ENCODE measurements at regions not wholly inside any gene's neighbourhood (a gene's known extent, or its start where the extent isn't known, plus 50 kb on each side); places are given as distances from the start of the nearest gene placed in this dataset.

DNA sequence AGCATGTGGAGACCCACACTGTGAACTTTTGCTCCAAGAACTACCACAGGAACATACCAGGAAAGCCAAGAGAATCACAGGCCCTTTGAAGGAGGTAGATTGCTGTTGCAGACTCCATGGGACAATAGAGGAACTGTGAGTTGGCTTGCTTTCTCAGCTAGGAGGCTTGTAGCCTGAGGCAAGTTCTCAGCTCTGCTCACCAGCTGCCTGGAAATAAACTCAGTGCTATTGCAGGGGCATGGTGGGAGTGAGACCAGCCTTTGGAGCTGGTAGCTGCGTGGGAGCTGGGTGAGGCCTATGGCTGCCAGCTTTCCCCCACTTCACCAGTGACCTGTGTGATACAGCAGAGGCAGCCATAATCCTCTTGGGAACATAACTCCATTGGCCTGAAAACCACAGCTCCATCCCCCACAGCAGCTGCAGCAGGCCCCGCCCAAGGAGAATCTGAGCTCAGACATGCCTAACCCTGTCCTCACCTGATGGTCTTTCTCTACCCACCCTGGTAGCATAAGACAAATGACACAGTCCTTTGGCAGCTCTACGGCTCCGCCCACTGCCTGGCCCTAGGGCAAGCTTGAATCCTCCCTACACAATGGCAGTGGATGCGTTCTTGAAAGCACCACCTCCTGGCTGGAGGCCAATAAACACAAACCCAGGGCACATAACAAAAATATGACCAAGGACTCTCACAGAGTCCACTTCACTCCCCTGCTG is 389.5 kb downstream of the KIF4B start:
- no peak for DNase-seq

DNA sequence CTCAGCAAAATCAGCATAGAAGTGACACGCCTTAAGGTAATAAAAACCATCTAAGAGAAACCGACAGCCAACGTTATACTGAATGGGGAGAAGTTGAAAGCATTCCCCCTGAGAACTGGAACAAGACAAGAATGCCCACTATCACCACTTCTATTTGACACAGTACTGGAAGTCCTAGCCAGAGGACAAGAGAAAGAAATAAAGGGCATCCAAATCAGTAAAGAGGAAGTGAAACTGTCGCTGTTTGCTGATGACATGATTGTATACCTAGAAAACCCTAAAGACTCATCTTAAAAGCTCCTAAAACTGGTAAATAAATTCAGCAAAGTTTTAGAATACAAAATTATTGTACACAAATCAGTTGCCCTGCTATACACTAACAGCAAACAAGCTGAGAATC is 393.3 kb downstream of the KIF4B start:
- DNase-seq: no peak

DNA sequence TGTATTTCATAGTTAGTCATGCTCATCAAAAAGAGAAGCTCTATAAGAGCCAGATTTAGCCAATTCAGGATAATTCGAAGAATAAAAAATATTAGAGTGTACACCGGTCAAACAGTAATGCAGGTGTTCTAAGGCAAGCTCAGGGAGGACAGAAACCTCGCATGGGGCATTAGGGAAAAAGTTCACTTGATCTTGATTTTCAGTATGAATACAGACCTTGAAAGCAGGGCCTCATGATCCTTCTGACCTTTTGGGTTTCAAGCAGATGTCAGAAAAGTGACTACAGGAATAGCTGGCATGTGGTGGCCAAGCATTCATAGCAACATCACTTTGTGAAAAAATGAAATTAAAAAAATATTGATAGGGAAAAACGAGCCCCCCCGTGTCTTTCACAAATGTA is 394.9 kb downstream of the KIF4B start:
- no peak for DNase-seq

DNA sequence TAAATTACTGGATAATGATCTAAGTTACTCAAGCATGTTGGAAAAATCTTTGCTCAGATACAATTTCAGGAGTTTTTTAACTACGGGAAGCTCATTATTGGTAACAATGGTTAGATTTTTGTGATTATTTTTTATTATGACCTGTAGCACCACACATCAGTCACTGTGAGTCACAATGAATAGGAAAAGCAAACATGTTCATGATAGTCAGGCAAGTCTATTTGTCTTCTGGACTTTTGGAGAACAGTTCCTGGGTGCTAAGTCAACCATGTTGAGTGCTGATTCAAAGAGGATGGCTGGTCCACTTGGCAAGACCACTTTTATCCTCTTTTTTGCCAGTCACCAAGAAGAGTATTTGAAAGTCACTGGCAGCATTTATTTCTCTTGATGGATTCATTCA is 403.2 kb downstream of the KIF4B start:
- DNase-seq: no peak

DNA sequence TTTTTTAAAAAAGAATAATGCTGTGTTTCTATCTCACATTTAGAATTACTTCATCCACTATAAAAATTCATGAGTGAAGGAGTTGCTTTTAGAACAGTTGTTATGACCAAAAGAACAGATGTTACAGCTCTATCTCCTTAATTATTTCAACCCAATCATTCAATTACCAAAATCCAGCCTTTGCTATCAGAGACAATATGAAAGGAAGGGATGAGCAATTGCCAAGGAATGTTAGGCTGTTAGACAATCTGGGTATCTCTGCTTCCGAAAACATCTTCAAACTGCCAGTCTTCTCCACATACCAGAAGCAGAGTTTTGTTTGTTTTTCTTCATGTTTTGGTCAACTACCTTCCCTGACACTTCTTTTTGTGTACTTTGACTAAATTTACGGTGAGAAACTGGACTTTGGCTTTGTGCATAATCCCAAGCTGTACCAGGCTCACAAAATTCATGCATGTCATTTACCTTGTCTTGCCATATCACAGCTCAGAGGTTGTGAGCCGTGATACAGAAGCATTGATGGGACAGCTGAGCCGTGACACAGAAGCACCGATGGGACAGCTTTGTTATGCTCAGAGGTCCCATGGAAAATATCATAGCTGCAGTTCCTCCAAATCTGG is 405.5 kb downstream of the KIF4B start:
- DNase-seq: no peak

DNA sequence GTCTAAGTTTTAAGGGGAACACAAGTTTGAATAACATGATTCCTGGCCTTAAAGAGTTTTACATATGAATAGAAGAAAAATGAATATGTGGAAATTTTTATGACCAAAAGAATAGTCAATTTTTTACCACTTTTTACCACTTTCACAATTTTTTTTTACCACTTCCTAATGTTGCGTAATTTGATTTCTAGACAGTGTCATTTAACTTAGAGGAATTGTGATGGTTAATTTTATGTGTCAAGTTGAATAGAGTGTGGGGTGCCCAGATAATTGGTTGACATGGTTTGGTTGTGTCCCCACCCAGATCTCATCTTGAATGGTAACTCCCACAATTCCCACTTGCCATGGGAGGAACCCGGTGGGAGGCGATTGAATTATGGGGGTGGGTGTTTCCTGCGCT is 416.6 kb downstream of the KIF4B start:
- DNase-seq: no peak

DNA sequence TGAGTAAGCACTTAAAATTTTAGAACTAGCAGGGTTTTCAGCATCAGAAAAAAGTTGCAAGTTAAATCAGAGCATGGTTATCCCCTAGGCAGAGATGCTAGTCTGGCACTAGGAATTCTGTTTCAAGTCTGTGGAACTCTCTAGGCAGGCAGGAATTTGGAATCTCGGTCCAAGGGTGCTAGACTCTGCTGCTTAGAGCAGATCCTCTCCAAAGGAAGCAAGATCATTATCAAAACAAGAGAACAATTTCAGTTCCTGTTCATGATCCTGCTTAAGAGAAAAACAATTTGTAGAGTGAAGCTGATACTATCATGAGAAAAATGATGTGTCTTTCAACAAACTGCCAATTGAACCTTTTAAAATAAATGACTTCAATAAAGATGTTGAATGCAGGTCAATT is 420.7 kb downstream of the KIF4B start:
- no peak for DNase-seq

DNA sequence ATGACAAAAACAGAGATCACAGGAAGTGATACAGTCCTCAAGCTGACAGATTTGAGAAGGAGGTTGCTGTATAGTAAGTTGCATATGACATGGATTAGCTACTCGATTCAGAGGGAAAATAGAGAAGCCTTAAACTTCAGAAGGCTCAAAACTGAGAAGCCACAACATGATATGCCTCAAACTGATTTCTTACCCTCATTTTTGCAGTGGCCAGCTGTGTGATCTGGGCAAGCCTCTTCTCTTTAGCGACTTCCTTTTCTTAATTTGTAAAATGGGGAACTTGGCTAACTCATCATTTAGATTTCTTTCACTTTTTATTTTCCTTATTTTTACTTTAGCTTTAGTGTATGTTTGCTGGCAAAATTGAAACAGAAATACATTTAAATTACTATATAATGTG is 421.1 kb downstream of the KIF4B start:
- DNase-seq: peak in 1 of 58 donors; percentile 0

DNA sequence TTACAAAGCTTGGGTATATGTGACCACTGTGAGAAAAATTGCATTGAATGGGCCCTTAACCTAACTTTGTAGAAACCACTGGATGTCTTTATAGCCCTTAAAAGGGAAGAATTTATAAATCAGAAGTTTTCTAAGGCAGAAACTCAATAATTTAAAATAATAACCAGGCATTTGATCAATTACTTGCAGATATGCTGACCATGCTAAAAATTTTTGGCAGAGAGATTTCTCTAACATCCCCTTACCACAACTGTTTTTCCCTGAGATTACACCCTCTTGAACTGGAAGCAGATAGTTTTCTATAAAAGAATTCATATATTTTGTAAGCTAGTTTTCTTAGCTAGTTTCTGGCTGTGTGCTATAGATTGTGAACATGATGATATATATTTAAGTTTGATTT is 428.3 kb downstream of the KIF4B start:
- DNase-seq: no peak

DNA sequence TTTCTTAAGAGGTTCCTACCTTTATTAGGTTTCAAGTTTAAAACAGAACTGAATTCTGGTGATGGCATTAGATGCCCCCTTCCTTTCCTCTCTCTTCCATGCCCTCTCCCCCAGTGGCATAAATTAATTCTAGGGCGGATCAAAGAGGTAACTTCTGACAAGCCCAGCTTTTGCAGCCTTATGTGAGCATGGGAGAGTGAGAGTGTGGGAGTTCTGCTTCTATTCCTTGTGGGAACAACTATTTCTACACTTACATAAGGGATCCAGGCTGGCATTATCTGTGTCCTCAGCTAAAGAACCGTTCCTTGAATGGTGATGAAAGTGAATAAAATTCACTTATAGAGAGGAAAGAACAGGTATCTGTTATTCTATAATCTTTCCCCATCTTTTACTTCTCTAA is 437.6 kb downstream of the KIF4B start:
- DNase-seq: peak in 6 of 58 donors; percentile 2 to 16 (median 8)

DNA sequence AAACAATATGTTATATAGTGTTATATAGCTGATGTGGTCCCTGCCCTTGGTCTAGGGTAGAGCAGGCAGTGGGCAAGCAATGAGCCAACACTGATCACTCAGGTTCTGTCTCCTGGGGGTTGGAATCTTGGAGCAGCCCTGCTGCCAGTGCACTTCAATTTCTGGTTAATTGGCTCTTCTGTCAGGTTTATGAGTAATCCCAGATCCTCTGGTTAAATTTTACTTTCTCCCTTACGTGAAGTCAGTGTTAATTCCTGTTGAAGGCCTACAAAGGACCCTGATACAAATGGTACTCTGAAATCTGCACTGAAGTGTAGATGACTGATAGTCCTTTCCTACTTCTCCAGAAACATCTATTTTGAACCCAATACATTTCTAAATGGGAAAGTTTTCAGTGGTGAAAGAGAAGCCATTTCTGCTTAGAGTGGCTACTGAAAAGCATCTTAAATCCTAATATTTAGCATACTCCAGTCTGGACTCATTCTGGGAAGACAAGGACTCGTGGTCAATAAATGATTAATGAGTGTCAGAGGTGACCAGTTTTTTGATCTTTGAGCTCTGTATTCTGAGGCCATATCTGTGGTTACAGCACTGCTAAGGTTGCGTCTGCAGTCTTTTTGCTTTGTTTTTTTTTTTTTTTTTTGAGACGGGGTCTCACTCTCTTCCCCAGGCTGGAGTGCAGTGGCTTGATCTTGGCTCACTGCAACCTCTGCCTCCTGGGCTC is 442.4 kb downstream of the KIF4B start:
- no peak for DNase-seq

DNA sequence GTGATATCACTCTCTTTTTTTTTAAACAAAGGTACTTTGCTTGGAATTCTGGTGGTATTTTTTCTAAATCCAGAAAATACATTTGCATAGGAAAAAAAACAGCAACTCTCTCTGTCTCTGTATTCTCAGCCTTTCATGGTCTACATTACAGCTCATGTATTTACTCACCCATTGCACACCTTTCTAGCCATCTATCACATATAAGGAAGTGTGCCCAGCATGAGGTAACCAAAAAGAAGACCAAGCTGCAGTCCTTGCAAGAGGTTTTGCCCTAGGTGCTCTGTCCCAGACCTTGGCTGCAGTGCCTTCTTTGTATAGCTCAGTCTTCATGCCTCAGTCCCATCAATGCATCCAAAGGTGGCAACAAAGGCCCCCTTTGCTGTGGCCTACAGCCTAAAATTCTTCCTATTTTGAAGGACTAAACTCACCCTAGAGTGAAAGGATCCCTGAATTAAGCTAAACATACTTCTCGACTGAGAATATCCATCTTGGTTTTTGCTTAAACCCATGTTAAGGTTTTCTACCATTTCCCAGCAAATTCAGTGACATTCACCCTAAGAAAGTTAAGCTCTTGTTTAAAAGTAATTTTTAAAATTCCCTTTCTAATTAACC is 446.4 kb downstream of the KIF4B start:
- DNase-seq: no peak

DNA sequence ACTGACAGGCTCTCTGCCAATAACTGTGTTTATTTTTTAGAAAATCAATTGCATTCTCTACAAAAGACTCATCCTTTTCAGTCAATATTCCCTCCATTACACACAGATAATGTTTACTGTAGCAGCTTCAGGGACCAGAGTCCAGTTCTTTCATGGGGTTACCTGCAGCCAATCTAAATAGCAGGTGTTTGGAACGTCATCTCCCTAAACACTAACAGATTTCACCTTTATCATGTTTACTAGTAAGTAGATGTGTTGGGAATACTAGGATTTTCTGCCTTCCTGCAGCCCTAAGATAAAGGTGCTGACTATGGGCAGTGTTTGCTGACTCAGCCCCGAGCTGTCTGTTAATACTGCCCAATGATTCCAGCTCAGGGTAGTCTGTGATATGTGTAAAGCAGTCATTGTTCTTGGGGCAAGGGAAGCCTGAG is 447.0 kb downstream of the KIF4B start:
- no peak for DNase-seq

DNA sequence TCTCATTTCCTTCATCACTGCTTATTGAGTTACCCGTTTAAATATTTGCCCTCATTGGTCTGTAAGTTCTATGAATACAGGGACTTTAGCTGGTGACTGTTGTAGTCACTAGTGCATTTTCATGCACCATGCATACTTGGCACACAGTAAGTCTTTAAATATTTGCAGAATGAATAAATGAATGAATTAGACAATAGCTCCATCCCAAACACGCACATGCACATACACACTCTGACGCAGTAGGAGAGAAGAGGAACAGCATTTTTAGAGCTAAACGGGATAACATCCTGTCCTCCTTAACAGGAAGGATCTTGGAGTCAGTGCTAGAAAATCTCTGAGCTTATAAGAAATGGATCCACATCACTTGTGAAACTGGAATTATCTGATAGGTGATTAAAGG is 447.7 kb downstream of the KIF4B start:
- DNase-seq: no peak

DNA sequence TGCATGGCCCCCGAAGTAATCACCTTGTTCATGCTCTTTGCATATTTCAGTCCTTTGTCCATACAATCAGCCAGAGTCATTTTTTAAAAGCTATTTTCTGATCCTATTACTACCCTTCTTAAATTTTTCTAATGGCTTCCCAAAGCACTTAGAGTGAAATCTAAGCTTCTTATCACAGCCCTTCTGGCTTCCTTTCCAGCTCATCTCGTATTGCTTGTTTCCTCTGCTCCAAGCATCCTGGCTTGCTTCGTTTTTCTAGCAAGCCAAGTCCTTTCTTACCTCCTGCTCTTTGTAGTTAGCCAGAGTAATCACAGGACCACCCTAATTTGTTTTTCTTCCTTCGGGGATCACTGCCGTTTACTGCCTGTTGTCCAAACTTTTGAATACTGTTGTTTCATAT is 453.3 kb downstream of the KIF4B start:
- no peak for DNase-seq

DNA sequence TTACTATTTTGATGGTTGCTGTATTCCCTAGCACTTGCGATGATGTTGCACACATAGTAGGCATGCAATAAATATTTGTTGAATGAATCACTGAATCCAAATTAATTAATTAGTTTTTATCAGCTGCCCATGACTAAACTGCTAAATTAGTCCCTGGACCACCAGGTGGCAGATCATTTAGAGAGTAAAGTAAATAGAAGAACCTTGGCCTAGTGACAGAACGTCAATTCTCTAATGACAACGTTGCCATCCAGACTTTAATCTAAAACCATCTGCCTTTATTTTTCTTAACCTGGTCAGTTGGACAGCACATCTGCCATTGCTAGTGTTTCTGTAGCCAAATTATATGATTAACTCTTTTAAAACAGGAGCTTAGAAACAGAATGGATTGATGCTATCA is 457.5 kb downstream of the KIF4B start:
- no peak for DNase-seq

DNA sequence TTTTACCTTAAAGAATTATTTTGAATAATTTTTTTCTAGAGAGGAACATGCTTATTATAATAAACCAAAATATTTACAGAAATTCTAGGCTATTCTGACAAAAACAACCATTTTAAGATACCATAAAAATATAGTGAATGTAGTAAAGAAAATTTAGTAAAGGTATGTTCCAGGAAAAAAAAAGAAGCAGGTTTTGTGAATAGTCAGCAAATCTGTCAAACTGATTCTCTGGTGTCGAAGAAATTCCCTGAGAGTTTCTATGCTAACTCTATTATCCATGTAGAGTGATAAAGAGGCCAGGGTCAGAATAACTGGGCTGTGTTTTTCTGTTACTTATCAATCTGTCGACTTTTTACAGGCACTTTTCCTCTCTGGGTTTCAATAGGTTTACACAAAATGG is 459.2 kb downstream of the KIF4B start:
- no peak for DNase-seq

DNA sequence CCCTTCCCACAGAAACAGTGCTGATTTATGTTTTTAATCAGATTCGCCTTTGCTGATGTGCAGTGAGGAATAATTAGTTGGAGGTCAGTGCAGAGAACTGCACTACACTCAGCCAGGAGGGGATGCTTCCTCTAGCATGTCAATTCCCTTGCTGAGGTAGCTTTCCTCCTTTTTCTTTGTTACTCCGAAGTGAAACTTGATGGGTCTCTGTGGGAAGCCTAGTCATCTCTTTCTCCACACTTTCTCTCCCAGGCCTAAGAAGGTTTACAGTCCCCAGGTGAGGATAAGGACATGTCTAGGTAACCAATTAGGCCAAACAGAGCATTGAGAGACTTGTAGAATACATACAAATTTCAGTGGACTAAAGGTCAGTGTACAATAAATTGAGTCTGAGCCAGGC is 461.8 kb downstream of the KIF4B start:
- no peak for DNase-seq

DNA sequence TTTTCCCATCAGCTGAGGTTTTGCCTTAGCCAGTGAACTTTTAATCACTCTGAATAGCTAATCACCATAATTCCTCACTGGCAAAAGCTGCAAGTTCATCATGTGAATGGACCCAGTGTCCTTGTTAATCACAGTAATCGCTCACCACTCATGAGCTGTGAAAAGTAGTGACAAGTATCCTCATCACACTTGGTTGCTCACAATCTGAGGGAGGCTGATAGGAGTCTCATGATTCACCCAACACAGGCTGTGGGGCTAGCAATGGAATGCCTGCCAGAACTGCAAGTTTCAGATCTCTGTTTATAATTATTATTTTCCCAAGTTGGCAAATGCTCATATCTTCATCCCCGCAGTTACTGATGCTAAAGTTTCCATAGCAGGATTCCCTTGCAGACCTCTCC is 467.2 kb downstream of the KIF4B start:
- DNase-seq: no peak

DNA sequence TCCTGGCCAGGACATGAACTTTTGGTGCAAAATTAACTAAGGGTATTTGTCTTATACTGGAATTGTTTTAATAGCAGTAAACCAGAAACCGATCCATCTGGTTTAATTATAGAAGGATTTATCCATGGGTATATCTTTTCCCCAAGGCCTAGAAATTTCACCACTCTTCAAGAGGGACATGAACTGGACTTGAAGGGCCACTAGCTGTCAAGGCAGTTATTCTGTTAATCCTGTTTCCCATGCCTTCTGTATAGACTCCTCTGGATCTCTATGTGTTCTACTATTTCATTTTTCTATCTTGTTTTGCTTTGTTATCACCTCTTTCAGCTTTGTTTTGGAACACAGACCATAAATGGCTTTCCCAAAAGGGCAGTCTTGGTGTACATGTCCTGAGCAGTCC is 467.6 kb downstream of the KIF4B start:
- no peak for DNase-seq

DNA sequence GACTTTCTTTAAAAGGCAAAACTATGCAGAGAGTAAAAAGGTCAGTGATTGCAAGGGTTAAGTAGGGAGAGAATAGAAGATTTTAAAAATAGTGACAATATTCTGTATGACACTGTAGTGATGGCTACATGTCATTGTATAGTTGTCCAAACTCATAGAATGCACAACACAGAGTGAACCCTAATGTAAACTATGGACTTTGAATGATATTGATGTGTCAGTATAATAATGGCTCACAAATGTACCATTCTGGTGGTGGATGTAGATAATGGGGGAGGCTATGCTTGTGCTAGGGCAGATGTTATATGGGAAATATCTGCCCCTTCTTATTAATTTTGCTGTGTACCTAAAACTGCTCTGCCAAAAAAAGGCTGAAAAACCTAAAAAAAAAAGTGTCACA is 468.9 kb downstream of the KIF4B start:
- DNase-seq: no peak

DNA sequence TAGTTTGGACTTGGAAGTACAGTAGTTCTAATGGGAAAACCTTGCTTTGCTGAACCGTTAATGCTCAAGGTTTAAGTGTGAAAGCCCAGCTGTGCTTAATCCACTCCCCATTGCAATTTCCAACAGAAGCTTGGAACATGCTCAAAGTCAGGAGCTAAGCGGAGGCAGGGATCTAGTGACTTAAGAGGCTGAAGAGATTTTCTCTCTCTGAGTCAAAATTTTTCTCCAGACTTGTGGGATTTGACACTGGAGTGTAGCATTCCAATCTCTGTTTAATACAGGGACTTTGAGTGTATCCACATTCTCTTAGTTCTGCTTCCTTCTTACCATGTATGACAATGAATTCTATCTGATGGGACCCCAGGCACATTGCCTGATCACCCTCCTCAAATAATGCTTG is 471.8 kb downstream of the KIF4B start:
- DNase-seq: no peak

All from anterior cingulate cortex (tissue), 58 donors.